ENCODE measurements at regions not wholly inside any gene's neighbourhood (a gene's known extent, or its start where the extent isn't known, plus 50 kb on each side); places are given as distances from the start of the nearest gene placed in this dataset.

DNA sequence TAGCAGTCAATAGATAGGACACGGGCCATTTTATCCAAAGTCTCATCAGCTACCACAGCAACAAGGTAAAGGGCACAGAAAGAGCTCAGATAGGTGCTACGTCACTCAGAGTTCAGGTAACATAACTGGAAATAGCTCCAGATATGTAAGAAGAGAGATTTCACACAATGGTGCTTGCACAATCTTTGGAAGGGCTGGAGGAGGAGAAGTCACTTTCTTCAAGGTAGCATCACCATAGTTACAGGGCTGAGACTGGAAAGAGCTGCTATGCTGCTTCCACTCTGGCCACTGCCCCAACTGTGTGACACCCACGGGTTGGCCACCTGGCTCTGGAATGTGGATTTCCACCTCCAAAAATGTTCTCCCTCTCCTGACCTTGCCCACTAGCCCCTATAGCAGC is 448.8 kb upstream of the THBS1 start (continued):
- TF ChIP-seq CHD7 (IDR thresholded peaks at IDR 0.05; ENCODE audit: insufficient replicate concordance, low read length) (no peak), RNF2 (IDR thresholded peaks at IDR 0.05; ENCODE audit: borderline replicate concordance, low read depth, low read length, missing control alignments, poor library complexity, severe bottlenecking) (no peak), RBBP5 (IDR thresholded peaks at IDR 0.05; ENCODE audit: borderline replicate concordance, low read depth, low read length) (no peak), HDAC6 (IDR thresholded peaks at IDR 0.05; ENCODE audit: low read depth, low read length) (no peak)
